Muscle of leg (tissue), 3 donors: ENCODE measurements at regions not wholly inside any gene's neighbourhood (a gene's known extent, or its start where the extent isn't known, plus 50 kb on each side); places are given as distances from the start of the nearest gene placed in this dataset.

Source experiments
- DNase-seq: peaks from one replicate; pipeline ENCODE4 v3.0.0; 2013
- H3K27ac ChIP-seq: one replicate; pipeline ENCODE4 v1.5.1; 2013; ENCODE audit warnings: mild to moderate bottlenecking, low read length, control low read depth
- H3K27me3 ChIP-seq: one replicate; pipeline ENCODE4 v1.6.1; 2013; ENCODE audit warnings: low read length; ENCODE audit not compliant: control insufficient read depth, insufficient read depth
- H3K36me3 ChIP-seq: one replicate; pipeline ENCODE4 v1.6.1; 2013; ENCODE audit warnings: low read length; ENCODE audit not compliant: control insufficient read depth, insufficient read depth
- H3K4me1 ChIP-seq: one replicate; pipeline ENCODE4 v1.6.1; 2013; ENCODE audit warnings: low read length; ENCODE audit not compliant: control insufficient read depth, insufficient read depth
- H3K4me3 ChIP-seq: one replicate; pipeline ENCODE4 v1.5.1; 2013; ENCODE audit warnings: low read length, control low read depth
- H3K9me3 ChIP-seq: replicated peaks from 2 replicates; pipeline ENCODE4 v1.6.1; 2013; ENCODE audit warnings: low read depth, low read length; ENCODE audit not compliant: control insufficient read depth
- WGBS: methylation state at CpG from one replicate; pipeline ENCODE4 v1.1.5; 2013; ENCODE audit warnings: missing lambda C conversion rate; ENCODE audit not compliant: insufficient coverage; 5-methylcytosine and 5-hydroxymethylcytosine counted together

DNA sequence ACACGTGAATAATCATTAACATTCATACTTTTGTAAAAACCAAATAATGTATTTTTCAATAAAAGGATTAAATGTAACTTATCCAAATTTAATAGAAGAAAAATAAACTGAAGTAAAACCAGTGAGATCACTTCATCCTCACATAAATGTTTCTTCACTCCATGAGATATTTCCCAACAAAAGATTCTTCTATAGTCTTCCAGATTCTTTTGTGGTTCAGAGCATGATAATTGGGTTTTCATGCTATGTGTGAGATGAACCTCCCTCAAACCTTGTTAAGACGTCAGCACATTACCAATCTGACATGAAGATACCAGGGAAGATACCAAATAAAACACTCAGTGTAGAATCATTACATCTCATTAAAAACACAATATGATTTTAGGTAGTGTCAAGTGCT, 62.9 kb upstream of the OXGR1 start:
- Histone ChIP-seq H3K36me3 (no peaks in the 10 kb centered on the region), H3K4me1 (no peaks in the 10 kb centered on the region), H3K27me3 (no peaks in the 10 kb centered on the region), H3K4me3 (no peak overlapping the region), H3K9me3 (no peaks in the 10 kb centered on the region), H3K27ac (no peak overlapping the region)
- no CpG with 5 or more reads among the region's 2 CpGs for WGBS
- no peak for DNase-seq

DNA sequence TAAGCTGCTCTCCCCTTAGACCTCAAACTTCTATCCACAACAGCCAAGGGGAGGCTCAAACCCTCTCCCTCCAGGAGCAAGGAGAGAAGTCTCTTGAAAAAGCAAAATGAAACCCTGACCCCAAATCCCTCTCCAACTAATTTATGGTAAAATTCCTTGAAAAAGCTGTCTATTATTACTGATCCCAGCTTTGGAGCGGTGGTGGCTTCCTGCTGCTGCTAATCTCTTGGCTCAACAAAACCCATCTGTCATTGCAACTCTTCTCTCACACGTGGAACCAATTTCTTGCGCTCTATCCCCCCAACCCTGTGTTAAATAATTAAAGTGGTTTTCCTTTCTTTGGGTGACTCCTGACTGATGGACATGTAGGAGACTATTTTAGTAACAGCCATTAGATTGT, 64.1 kb upstream of the OXGR1 start:
- H3K4me3 ChIP-seq, result no peak overlapping the region
- peak; percentile 18 for DNase-seq
- H3K27ac ChIP-seq, result no peak overlapping the region
- no peaks in the 10 kb centered on the region for H3K27me3 ChIP-seq
- no peaks in the 10 kb centered on the region for H3K9me3 ChIP-seq
- no peaks in the 10 kb centered on the region for H3K36me3 ChIP-seq
- H3K4me1 ChIP-seq, result no peaks in the 10 kb centered on the region
- WGBS, result no CpG with 5 or more reads among the region's 3 CpGs

DNA sequence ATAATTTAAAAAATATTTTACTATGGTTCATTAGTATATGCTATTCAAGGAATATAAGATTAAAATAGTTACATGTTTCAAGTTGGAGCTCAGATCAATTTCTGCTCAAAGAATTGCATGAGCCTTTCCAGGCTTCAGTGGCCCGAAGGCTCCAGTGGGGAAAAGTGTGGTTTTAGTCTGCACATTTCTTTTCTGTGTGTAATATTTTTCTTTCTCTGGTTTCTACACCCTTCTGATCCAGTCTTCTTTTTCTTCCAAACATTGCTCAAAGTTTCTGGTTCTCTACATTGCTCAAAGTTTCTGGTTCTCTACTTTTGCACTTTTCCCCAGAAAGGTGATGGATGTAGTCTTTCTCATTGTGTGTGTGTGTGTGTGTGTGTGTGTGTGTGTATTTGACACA, 64.7 kb upstream of the OXGR1 start:
- WGBS, result no CpG with 5 or more reads among the region's 1 CpG
- Histone ChIP-seq H3K36me3 (no peaks in the 10 kb centered on the region), H3K27me3 (no peaks in the 10 kb centered on the region), H3K9me3 (no peaks in the 10 kb centered on the region), H3K27ac (no peak overlapping the region), H3K4me3 (no peak overlapping the region), H3K4me1 (no peaks in the 10 kb centered on the region)
- DNase-seq, result peak; percentile 25

DNA sequence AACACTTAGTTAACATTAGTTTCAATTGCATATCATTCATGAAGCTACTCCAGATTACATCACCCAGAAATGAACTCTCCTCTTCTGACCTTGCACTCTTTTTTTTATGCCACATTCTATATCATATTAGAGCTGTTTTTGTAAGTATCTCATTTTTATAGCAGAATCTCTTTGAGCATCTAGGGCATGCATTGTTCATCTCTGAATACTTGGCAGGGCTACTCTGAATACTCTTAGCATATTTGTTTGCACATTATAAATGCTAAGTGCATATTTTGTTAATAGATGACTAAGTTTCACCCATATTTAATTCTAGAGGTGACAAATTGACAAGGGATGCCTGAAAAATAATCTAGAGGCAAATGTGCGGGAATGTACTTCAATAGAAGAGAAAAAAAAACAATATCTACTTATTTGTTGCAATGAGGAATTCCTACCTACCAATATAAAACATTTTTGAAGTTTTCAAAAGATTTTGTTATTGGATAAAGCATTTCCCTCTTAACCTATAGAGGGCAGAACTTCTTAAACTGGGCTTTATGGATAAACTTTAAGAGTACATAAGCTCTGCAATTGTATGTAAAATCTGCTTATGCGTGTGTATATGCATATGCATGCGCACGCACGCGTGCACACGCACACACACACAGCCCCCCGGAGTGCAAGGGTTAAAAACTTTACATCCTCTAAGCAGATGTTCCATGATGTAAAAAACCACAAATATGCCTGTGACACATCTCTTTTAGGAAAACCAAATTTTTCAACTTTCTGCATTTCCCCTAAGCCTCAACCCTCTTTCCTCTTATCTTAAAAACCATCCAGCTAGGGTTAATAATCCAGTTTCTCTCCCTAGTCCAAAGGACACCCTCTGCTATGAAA, 73.0 kb upstream of the OXGR1 start:
- H3K27ac ChIP-seq, result no peak overlapping the region
- no peaks in the 10 kb centered on the region for H3K36me3 ChIP-seq
- no peak for DNase-seq
- H3K27me3 ChIP-seq, result no peaks in the 10 kb centered on the region
- WGBS, result 91% methylated on average over 6 of the region's 8 CpGs
- H3K9me3 ChIP-seq, result no peaks in the 10 kb centered on the region
- H3K4me1 ChIP-seq, result no peaks in the 10 kb centered on the region
- H3K4me3 ChIP-seq, result no peak overlapping the region

DNA sequence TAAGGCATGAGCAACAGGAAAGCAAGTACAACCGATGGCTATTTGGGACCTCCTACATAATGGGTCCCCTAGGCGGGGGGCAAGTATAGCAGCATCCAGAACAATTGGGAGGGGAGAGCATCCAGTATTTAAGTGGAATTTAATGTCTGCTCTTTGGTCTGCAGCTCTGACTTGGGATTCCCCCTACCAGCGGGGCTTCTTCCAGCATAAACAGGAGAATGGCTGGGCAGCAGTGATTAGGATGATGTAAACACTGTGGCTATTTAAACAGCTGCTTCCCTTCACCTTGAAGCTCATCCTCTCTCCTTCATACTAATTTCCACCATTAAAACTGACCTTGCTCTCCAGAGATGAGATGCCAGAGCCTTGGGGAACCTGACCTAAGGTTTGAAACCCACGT, 73.9 kb upstream of the OXGR1 start:
- Histone ChIP-seq H3K9me3 (no peaks in the 10 kb centered on the region), H3K4me1 (no peaks in the 10 kb centered on the region), H3K27ac (peak overlapping the region; percentile 10), H3K4me3 (no peak overlapping the region), H3K36me3 (no peaks in the 10 kb centered on the region), H3K27me3 (no peaks in the 10 kb centered on the region)
- 70% methylated on average over 2 of the region's 4 CpGs for WGBS
- peak; percentile 40 for DNase-seq

DNA sequence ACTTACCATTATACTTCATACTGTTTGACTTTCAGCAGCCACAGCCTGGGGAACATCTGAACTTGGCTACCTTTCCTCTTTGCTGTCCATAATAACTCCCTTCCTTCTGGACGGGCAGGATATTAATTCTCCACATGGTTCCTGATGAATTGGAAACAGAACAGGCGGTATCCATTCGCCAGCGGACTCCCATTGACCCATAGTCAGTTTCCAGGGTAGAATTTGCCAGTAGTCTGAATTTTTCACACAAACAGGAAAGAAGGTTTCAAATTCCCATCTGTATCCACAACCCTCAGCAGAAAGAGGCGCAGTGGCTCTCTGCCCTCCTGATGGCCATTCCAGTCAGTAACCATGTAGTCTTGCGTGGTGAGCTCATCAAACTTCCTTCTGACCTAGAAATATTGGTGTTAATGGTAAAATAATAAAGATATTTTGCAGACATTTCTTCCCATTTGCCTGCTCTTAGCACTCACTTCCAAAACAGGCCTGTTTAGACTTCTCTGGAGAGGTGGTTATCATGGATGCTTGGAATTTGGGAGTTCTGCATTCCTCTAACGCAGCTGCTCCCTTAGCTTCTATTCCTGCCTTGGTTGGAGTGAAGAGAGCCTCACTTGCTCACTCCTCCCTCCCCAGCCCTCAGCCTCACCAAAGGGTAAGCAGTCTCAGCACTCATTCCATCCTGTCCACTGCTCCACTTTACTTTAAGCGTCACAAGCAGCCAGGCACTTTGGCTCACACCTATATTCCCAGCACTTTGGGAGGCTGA, 75.0 kb upstream of the OXGR1 start:
- no peaks in the 10 kb centered on the region for H3K27me3 ChIP-seq
- H3K27ac ChIP-seq, result peak overlapping the region; percentile 8
- no peak overlapping the region for H3K4me3 ChIP-seq
- peak; percentile 87 for DNase-seq
- H3K36me3 ChIP-seq, result no peaks in the 10 kb centered on the region
- H3K9me3 ChIP-seq, result peaks cover 2% of the 10 kb centered on the region
- no CpG with 5 or more reads among the region's 8 CpGs for WGBS
- H3K4me1 ChIP-seq, result no peaks in the 10 kb centered on the region

DNA sequence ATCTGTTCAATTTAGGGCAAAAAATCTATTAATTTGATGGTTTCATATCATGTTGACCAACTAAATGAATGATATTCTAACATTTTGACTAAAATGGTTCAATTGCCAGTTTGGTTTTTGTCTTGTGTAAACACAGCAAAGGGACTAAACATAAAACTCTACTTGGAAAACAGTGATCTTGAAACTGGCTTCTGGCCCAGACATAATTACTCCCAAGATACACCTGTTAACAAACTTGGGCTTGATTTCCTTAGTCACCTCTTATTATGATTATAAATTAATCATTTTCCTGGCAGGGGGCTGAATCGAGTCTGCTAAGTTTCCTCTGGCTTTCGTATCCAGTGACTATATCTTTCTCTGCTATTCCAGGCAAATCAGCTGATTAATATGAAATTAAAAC, 78.0 kb upstream of the OXGR1 start:
- peaks cover 11% of the 10 kb centered on the region for H3K9me3 ChIP-seq
- H3K4me1 ChIP-seq, result no peaks in the 10 kb centered on the region
- DNase-seq, result no peak
- H3K27me3 ChIP-seq, result no peaks in the 10 kb centered on the region
- no peaks in the 10 kb centered on the region for H3K36me3 ChIP-seq
- no peak overlapping the region for H3K27ac ChIP-seq
- no CpG with 5 or more reads among the region's 2 CpGs for WGBS
- H3K4me3 ChIP-seq, result no peak overlapping the region

DNA sequence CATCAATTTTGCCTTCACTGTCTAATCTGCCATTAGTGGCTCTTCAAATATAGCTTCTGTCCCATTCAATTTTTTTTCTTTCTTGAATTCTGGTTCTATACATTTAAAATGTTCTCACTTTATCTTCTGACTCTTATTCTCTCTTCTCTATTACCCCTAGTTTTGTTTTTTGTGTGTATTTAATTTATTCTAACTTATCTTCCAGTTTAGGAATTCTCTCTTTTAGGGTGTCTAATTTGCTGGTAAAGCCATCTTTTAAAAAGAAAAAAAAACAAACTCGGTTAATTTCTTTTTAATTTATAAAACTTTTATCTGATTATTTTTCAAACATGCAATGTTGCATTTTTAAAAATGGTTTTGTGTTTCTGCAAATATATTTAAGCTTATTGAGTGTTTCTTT, 80.3 kb upstream of the OXGR1 start:
- Histone ChIP-seq H3K27ac (no peak overlapping the region), H3K4me1 (no peaks in the 10 kb centered on the region), H3K9me3 (peaks cover 11% of the 10 kb centered on the region), H3K27me3 (no peaks in the 10 kb centered on the region), H3K4me3 (no peak overlapping the region), H3K36me3 (no peaks in the 10 kb centered on the region)
- WGBS, result no CpG with 5 or more reads among the region's 1 CpG
- DNase-seq, result no peak

DNA sequence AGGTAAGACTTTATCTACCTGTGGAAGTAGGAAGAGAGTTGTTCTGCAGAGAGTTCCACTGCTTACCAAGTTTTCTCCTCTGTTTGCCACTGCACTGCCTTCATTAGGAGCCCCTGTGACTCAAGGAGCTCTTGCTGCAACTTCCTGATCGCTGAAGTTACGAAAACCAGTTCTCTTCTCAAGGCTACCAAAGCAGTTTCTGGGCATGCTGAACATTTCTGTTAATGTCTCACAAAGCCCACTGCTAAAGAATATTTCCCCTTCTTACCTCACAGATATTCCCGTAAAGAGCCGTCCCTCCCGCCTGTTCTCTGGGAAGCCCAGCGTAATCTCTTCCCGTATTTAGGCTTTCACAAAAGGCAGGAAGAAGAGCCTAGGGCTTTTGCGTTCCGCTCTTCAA, 82.6 kb upstream of the OXGR1 start:
- WGBS, result 75% methylated on average over 7 of the region's 9 CpGs
- DNase-seq, result peak; percentile 29
- H3K9me3 ChIP-seq, result peaks cover 11% of the 10 kb centered on the region
- peak overlapping the region; percentile 11 for H3K4me3 ChIP-seq
- H3K27ac ChIP-seq, result no peak overlapping the region
- no peaks in the 10 kb centered on the region for H3K27me3 ChIP-seq
- no peaks in the 10 kb centered on the region for H3K4me1 ChIP-seq
- no peaks in the 10 kb centered on the region for H3K36me3 ChIP-seq

DNA sequence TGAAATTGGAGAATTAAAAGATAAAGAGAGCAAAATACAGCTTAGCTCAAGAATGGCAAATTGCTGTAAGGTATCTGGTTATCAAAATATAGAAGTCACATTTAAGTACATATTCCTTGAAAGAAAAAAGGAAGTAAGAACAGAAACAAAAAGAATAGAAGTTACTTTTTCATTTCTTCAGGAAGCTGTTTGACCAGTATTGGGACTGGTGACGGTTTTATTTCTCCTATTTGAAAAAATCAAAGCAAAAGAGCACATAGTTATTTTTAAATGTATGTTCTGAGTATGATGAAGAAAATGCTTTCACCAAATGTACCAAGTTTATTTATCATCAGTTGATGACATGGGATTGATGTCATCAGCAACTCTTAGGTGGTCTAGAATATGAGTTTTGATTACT, 83.1 kb upstream of the OXGR1 start:
- no CpG with 5 or more reads among the region's 1 CpG for WGBS
- Histone ChIP-seq H3K27ac (no peak overlapping the region), H3K4me1 (no peaks in the 10 kb centered on the region), H3K9me3 (peaks cover 11% of the 10 kb centered on the region), H3K36me3 (no peaks in the 10 kb centered on the region), H3K4me3 (no peak overlapping the region), H3K27me3 (no peaks in the 10 kb centered on the region)
- DNase-seq, result no peak
